NCI-H2227 treated with DMSO at 0.1 percent for 48 hours (cell line): ENCODE measurements at regions not wholly inside any gene's neighbourhood (a gene's known extent, or its start where the extent isn't known, plus 50 kb on each side); places are given as distances from the start of the nearest gene placed in this dataset.

ENCODE experiments used
- DNase-seq: peaks from one replicate; lab custom pipeline; 2025; lab: John Stamatoyannopoulos, UW

DNA sequence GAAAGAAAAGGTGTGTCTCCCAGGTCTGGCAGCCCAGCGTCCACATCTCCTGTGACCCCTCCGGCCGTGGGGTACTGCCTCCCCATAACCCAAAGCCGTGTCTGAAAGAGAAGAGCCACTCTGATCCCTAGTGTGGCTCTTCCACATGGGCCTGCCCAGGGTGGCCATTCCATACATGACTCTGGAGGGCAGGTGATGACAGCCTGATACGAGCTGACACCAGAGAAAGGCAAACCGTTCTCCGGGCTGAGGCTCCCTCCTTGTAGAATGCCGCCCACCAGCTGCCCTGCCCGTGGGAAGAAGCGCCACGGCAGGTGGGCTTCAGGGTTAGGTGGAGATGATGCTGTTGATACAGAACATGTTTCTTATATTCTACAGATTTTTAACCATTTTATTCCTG, 451.6 kb upstream of the SALL3 start:
- no peak for DNase-seq

DNA sequence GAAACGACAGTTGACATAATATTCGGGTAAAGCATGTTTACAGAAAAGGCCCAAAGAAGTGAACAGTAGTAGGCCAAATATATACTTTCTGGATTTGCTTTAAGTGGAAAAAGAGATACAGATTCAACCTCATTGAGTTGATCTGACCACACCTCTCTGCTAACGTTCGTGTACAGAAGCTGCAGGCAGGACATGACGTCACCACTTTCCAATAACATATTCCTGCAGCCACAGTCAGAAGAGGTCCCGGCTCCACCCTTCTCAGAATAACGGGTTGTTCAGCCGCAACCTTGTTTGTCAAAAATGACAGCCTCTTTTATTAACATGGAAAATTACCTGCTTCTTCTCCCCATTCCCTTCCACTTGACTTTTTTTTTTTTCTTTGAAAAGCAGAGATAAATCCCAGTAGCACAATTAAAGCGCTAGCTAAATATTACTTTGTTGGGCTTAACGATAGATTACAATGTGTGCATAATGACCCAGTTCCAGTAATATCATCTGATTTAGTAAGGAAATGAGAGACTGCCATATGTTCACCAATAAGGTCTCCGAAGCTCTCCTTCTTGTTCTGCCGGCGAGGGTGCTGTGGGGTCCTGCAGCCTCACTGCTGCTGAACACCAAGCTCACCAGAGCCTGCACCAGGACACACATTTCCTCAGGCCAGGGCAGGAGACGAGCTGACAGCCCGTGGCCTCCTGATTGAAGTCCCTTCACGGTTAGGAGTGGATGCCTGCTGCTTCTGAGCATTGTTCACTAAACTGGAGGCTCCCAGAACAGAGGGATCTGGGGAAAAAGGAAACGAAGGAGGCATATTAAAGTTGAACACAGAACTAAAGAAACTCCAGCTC, 451.0 kb upstream of the SALL3 start:
- DNase-seq: no peak

- DNase-seq: no peak
Observed at GRCh38 chr18:78531637-78532036, 448.0 kb upstream of the SALL3 start.

DNA sequence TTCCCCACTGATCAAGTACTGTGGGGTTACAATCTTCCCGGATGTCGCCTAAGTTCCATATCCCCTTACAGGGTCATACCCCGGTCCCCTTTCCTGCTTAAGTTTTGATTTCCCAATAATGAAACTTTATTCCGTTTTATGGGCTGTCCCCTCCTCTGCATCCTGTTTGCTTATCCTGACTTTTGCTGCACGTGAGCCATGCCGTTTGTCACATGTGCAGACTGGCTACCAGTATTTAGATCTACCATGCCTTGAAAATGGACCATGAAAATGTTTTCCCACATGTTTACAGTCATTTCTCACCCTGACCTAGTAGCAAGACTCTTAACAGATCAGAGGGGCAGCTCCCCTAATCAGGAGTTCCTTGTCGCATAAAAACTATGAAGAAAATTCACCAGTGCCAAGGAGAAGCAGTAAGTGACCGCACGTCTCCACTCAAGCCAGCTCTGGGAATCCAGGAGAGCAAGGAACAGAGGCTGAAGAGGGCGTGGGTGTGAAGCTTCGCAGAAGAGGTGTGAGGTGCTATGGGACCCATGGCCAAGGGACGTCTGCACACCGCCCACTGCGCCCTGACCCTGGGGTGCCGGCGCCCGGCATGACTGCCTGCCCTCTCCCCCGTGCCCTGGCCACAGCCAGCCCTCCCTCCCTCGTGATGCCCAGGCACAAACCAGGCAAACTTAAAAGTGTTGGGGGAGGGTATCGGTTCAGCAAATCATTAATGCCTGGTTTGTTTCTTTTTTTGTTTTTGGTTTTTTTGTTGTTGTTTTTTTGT, 440.8 kb upstream of the SALL3 start:
- DNase-seq: no peak

- no peak for DNase-seq
Observed at GRCh38 chr18:78540636-78541529, 438.7 kb upstream of the SALL3 start.

DNA sequence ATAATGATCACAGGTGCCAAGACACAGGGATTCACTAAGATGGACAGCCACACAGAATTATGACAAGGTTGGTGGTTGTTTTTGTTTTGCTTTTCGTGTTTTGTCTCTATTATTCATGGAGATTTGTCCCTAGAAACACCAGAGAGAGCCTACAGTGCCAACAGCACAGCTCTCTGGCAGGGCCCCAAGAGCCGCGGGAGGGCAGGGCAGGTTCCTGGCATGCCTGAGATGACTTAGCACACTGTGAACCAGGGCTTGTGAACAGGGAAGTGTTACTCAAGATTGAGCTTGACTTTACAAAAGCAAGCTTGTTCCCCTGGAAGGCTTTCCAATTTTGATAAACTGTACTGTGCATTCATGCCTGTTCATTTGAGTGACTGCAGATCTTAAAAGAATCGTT, 437.4 kb upstream of the SALL3 start:
- DNase-seq: no peak

- DNase-seq: no peak
Observed at GRCh38 chr18:78543201-78543725, 436.4 kb upstream of the SALL3 start.

DNA sequence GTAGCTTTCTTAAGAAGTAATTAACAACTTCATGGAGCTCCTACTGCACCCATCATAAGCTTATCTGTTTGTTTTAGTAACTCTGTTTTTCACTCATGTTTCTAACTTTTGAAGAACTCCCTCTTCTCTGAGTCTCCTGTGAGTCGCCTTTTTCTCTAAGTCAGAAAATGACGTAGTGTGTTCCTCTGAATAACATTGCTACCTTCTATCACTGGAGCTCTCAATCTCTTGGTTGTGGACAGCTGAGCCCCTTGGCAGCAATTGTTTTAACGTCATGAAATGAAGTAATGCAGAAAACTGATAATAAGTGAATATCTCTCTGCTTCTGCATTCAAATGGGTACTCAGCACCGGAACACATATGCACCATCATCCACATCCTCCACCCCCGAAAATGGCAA, 433.3 kb upstream of the SALL3 start:
- no peak for DNase-seq

GRCh38 chr18:78547817-78548216, 431.8 kb upstream of the SALL3 start:
- no peak for DNase-seq

GRCh38 chr18:78548261-78549058, 431.2 kb upstream of the SALL3 start:
- no peak for DNase-seq

- DNase-seq: no peak
Observed at GRCh38 chr18:78549971-78550370, 429.6 kb upstream of the SALL3 start.

DNA sequence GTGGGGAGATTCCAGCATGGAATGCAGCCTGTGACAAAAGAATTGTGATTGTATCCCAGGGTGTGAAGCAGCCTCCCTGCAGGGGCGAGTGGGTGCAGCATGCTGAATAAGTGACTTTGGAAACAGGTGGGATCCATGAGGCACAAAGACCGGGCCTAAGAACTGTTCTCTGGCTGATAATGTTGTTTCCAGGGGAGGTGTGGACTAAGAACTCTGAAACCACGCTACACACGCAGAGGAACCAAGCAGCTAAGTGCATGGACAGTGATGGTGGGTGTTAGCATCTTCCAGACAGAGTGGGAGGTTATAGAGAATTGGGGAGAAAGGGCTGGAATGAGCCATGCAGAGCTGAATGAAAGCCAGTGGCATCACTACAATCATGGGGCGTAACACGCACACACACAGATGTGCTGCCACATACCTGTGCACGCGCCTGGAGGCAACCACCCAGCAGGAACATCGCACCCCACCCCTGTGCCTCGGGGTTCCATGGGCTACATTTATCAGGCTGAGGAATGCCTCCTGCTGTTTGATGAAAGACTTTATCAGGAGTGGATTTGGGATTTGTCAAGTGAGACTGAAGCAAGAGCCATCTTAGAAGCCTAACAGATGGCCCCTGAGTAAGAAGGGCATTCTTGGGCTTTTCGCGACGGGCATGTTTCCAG, 424.5 kb upstream of the SALL3 start:
- DNase-seq: no peak

- DNase-seq: no peak
Observed at GRCh38 chr18:78557371-78557770, 422.2 kb upstream of the SALL3 start.

- DNase-seq: no peak
Observed at GRCh38 chr18:78558101-78558810, 421.4 kb upstream of the SALL3 start.

- no peak for DNase-seq
Observed at GRCh38 chr18:78558948-78559347, 420.7 kb upstream of the SALL3 start.

- DNase-seq: no peak
Observed at GRCh38 chr18:78559584-78559983, 420.0 kb upstream of the SALL3 start.

GRCh38 chr18:78561757-78562510, 417.7 kb upstream of the SALL3 start:
- DNase-seq: no peak

GRCh38 chr18:78562531-78562961, 417.1 kb upstream of the SALL3 start:
- no peak for DNase-seq

DNA sequence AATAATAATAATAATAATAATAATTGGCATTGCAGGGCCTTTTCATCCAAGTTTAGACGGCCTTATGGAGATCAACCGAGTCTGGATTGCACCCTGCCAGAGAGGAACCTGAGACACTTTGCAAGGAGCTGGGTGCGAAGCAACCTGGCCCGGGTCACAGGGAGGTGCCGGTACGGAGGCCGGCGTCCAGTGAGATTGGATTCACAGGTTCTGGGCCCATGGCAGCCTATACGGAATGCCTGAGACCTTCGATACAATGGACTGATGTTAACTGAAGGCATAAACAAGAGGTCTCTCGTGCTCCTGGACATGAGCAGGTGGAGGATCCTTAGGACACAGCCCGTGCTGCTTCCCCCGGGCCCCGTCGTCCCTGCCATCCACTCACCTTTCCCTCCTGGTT, 416.5 kb upstream of the SALL3 start:
- no peak for DNase-seq
